Kidney capillary endothelial cell (primary cell): ENCODE measurements at regions not wholly inside any gene's neighbourhood (a gene's known extent, or its start where the extent isn't known, plus 50 kb on each side); places are given as distances from the start of the nearest gene placed in this dataset.

ENCODE experiments used
- DNase-seq: peaks from one replicate; pipeline ENCODE4 v3.0.0-alpha.2; 2018; ENCODE audit warnings: low spot score

DNA sequence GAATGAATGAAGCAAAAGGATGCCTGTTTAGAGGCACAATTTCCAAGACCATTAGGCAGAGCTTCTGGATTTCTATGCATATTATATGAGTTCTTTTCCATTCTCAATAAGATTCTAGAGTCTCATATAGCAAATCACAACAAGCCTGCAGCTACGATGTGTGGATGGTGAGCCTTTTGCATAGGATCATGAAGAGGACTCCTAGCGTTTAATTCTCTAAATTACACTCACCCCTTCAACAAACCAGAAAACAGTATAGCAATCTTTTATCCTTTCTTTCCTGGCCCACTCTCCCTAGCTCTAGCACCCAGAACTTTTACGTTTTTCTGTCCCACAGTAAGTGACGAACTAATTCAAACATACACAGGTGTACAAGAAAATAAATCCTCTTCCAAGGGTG is 293.1 kb upstream of the KLHL29 start:
- DNase-seq: no peak

DNA sequence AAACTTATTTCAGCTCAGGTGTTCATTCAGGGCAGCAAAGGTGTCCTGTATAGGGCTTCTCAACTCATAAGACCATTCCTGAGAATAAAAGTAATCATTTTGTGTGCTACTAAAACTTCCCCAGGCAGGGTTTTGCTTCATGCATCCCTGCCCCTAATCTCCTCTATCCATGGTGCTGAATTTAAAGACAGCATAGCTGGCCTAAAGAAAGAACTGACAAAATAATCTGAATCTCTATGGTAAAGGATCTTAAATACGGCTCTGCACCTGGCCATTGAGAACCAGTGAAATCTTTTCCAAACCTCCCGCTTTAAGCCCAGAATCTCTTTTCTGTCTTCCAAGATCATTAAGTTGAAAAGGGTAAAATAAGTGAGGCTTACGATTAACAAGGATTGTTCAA is 292.1 kb upstream of the KLHL29 start:
- no peak for DNase-seq

DNA sequence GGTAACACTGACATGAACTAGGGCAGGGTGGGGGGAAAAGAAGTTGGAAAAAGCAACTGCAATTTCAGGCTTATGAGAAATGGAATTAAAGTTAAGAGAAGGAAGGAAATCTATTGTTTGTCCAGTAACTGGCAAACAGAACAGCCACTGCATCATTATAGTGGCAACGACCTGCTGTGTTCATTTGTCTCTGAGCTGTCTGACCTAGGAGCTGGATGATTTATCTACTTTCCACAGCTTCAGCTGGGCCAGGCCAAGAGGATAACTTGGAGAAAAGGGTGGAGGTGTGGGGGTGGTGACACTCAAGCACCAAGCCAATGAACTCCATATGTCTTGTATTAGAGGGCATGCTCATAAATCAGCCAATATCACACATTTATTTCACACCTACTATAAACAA is 291.5 kb upstream of the KLHL29 start:
- DNase-seq: no peak

DNA sequence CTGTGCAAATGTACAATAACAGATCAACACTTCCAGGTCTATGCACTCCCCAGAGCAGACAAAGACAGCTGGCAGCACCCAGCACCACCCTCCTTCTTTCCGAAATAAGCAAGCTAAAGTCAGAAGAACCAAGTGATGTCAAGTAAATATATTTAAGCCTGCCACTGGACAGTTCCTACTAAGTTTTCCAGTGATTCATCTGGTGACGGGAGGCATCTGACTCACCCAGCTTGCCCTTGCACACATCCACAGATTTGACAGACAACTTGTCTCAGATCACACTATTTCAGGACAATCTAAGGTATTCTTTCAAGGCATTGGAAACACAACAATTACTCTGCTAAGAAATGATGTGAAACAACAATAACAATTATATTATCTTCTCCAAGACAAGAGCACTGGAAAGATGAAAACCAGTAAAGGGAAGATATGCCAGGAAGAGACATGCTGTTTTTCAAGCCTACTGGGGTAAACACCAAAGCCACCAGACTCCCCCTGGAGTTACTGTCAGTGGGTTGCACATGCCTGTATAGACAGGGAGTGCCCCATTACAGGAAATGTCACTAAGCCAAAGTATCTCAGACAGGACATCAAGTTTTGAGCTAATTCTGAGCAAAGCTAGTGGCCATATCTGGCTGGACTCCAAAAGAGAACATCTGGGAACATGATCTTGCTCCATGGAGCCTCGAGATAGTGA is 287.9 kb upstream of the KLHL29 start:
- no peak for DNase-seq

DNA sequence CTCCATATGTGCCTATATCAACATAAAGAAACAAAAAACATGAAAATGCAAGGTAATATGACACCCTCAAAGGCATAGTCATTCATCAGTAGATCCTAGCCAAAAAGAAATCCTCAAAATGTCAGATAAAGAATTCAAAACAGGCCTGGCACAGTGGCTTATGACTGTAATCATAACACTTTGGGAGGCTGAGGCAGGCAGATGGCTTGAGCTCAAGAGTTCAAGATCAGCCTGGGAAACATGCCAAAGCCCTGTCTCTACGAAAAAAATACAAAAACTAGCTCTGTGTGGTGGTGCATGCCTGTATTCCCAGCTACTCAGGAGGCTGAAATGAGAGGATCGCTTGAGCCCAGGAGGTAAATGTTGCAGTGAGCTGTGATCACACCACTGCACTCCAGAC is 284.6 kb upstream of the KLHL29 start:
- DNase-seq: no peak

DNA sequence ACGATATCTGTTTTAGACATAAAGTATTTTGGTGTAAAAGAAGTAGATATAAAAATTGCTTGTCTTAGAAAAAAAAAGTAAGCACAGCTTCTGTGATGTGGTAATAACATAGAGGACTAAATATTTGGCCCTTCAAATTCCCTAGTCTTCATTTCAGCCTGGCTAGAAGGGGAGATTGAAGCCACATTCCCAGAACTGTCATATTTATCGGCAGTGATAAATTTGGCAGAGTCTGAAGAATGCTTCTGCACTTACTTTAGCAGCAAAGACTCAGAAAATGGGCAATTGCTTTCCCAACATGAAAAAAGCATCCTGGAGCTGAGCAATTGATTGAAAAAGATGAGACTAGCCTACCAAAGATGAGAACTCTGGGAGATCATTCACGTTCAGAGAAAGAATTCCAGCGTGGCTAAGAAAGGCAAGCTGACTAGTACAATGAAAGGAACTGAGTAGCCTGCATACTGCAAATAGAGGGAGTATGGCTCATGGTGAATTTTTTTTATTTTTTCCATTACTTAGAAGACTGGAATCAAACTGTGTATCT is 278.7 kb upstream of the KLHL29 start:
- no peak for DNase-seq

DNA sequence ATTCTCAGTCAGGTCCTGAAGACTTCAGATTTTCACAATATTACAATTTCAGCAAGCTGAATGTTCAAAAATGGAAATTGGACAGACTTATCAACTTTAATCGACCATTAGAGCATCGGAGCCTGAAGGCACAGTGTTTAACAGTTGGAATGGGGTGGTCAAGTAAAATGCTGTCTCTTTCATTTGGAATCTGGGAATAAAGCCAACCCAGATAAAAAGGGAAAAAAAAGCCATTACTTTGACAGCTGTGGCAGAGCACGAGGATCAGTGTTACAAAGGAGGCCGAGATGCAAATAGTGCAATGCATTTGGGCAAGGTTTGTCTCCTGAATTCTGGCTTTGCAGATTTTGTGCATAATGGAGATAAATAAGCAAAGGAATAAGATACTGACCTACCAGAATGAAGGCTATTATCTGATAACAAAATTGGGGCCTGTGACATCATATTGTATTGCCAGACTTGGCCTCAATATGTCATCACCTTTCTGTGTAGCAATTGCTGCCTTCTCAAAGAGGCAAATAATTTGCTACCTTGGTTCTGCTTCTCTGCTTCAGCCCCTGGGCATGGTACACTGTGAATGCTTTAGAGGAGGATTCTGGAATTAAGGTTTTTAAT is 277.5 kb upstream of the KLHL29 start:
- no peak for DNase-seq

DNA sequence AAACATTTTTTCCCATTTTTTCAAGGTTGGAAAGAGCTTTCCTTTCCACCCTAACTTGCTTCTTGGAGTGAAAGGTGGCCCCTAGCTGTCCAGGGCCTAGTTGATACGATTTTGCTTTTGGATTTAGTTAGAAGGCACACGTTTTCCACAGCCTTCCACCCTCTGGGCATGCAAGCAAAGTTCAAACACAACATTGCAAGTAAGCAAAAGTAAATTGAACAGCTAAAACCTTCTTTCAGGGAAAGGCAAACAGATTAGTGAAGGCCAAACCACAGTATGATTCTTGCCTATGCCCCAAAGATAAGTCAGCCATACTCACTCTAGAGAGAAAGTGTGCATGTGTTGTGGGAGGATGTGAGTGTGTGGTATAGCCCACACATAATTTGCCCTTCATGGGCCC is 273.7 kb upstream of the KLHL29 start:
- DNase-seq: no peak

DNA sequence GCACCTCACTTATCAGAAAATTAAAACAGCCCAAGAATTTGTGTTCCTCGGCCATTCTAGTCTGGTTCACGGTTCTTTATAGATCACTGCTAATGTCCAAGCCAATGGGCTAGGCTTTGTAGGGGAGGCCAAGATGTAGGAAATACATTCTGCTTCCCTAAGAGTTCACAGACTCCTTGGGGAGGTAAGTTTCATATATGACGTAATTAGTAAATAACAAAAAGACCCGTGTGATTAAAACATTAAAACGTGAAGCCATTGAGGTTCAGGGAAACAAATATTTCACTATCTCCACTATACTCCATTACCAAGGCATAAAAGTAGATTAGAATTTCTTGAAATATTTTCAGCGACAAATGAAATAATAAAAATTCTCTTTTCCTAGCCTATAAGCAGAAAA is 272.5 kb upstream of the KLHL29 start:
- no peak for DNase-seq

DNA sequence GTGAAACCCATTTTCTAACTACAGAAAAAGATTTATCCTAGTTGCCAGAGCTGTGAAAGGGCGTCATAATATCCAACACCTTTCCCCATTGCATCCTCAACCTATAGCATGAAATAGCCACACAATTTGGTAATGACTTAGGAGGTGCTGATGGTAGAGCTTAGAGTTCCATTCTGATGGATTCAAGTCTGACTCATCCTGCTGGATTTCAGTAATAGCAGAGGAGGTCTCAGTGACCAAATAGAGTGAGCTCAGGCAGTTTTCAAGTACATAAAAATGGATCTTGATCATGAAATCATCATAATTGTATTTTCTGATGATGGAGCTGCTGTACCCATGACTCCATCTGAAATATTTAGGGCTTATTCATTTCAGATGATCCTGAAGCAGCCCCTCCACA is 270.7 kb upstream of the KLHL29 start:
- DNase-seq: no peak

DNA sequence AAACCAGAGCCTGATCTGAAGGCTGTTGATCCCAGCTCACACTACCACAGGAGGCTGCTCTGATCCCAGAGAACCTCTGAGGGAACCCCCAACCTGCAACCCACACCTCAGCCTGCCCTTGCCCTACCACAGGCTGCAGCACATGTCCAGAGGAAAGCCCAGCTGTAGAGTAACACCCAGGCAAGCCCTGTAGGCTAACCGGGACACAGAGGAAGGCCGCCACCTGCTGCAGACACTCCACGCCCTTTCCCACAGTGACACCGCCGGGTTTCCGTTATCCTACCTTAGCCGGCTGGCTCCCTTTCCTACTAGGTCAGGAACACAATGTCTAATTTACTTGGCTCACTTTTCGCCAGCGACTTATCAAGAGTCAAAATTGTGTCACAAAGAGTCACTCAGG is 266.7 kb upstream of the KLHL29 start:
- no peak for DNase-seq

DNA sequence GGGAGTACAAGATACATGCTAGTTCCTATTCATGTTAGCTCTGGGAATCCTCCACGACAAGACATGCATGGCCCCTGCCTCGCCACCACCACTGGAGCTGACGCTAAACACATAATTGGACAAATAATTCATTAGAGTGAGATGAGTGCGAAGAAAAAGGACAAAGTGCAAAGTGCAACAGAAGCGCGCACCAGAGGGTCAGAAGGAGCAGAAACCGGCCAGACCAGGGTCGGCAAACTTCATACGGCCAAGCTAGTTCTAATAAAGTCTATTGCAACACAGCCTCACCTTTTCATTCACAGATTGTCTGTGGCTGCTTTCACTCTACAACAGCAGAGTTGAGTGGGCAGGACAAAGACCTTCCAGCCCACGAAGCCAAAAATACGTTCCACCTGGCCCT is 266.1 kb upstream of the KLHL29 start:
- no peak for DNase-seq

DNA sequence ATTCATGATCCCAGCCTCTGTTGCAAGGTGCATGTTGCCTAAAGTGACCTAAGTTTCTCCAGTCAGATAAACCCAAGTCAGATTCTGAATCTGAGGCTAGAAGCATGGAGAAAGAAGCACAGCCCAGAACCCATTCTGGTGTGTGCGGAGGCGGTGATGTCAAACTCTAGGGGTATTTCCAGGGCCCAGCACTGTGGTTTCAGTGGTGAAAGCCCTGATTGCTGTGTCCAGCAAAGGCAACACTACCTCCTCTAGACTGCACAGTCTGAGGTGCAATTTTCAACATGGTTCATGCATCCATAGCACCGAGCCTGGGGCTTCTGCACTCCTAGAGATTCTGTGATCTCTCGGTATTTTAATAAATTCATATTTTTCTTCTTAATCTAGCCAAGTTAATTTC is 264.8 kb upstream of the KLHL29 start:
- no peak for DNase-seq

DNA sequence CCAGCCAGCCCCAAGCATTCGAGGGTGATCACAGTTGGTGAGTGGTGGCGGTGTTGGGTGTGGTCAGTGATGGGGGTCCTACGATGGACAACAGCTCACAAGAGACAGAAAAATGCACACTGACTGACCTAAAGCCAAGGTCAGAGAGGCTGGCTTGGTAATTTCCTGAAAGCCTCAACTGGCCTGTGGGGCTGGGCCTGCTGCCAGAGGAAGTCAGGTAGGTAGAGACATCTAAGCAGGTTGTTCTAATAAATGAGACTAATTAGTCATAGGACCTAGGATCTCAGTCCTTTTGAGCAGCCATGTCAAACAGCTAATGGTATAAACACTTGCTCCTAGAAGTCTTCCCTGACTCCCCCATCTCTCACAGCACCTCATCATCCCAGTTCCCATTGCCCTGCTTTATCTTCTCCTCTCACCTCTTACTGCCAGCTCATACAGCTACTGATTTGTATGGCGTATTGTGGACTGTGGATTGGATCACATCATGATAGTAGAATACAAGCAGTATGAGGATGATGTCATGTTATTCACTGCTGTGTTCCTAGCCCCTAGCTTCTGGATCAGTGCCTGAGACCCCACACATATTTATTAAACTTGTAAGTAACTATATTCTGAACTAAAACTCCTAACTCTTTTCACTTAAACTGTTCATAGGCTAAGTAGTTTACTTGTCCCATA is 262.9 kb upstream of the KLHL29 start:
- DNase-seq: no peak

DNA sequence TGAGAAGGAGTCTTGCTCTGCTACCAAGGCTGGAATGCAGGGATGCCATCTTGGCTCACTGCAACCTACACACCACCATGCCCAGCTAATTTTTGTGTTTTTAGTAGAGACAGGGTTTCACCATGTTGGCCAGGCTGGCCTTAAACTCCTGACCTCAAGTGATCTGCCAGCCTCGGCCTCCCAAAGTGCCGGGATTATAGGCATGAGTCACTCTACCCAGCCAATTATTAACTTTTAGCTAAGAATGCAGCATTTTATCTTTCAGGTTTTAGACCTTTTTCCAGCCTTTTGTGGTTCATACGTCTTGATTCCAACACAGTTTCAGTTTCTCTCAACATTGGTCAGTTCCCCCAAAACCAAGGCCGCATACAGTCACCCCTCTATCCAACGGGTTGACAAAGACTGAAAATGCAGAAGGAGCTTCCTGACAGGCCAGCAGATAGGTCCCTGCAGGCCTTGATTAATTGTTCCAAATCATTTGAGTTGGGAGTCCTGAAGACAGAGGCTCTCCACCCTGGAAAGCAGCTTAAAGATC is 262.2 kb upstream of the KLHL29 start:
- no peak for DNase-seq

DNA sequence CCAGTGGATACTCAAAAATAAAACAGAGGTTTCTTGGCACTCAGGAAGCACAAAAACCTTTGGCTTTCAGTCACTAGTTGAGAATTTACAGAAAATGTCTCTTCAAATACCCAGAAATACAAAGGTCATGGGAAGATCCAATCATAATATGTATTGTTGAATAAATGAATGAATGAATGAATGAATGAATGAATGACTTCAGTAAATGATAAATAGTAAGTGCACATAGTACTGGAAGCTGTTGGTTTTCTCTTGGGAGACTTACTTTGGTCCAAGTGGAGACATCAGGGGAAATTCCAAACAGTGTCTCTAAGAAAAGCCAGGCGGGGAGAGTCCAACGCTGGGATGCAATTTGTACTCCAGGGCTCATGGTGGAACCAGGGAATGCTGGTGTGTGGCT is 261.3 kb upstream of the KLHL29 start:
- no peak for DNase-seq

DNA sequence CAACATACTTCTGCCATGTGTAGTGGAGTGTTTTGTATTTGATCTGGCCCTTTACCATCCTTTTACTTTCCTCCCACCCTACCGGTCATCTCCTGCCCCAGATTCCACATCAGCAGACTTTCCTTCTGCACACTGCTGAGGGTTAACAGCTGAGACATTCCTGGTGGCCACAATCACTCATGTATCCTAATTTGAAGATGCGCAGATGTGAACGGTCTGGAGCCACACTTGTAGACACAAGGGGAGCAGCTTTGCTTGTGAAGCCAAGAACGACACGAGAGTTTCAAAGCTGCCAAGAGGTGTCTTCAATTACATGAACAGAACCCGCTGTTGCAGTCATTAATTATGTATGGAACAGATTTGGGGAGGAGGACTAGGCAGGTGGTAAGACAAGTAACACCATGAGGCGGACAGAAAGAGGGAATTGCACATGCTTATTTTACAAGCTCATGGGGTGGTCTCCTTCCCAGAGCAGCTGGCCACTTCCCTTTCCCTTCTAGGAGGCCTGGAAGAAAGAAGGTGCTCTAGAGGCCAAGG is 260.7 kb upstream of the KLHL29 start:
- no peak for DNase-seq

DNA sequence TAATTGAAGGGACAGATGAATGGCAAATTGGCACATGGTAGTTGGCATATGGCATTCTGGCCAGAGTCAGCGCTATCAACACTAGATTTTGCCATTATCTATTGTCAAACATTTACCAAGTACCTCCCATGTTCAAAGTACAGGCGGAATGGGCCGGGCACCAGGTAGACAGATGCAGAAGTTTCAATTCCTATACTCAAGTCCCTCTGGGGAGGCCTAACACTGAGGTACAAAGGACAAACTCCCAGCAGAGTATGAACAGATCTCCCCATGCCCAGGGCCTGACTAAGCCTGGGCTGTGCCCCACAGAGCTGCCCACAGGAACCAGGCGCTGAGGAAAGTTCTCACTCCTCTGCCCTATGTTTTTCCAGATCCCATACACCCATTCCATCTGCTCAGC is 257.5 kb upstream of the KLHL29 start:
- DNase-seq: no peak

DNA sequence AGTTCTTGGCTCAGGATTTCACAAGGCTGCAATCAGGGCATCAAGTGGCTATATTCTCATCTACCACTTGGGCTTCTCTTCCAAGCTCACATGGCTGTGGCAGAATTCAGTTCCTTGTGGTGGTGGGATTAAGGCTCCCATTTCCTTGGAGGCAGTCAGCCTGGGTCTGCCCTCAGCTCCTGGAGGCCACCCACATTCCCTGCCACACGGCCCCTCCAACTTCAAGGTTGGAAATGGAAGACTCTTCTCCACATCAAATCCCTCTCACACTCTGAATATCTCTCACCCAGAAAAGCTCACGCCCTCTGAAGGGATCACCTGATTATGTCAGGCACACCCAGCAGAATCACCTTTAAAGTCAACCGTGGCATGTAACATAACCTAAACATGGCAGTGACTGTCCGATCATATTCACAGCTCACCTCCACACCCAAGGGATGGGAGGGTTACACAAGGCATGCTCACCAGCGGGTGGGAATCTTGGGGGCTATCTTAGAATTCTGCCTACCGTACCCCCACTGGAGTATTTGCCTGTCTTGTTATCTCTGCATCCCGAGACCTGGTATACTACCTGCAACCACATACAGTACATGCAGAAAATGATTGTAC is 256.2 kb upstream of the KLHL29 start:
- DNase-seq: no peak

DNA sequence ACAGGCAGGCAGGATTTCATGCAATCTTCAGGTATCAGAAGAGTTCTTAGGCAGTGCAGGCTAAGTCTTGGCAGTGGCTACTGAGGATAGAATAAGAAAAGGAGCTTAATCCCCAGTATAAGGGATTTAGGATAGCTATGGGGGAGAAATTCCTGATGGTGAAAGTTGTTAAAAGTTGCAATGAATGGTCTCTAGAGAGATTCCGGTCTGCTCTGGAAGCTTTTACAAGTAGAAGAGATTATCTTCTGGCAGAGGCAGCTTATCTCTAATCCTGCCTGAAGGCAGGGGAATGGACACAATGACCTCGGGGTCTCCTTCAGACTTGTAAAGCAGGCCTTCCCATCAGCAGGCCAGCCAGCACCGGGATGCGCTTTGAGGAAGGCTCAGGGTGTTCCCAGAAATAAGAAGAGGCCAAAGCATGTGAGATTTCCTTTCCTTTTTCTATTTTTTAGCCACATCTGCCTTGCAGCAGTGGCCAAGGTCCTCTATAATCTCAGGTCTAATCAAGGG is 253.9 kb upstream of the KLHL29 start:
- DNase-seq: no peak

DNA sequence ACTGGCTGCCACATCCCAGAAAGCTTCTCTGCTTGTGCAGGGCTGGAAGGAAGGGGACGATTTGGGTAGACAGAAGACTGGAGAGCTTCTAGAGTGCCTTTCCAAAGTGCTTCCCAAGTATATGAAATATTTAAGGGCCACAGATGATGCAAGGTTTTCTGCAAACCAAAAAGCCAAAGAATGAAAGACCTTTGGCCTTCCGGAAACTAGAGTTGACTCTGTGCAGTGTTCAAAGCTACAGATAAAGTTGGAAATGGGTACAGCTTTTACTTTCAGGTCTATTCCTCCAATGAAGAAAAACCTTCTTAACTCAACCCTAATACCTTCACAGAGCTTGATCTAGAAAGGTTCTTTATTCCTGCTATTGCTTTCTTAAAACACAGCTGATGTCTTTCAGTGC is 253.0 kb upstream of the KLHL29 start:
- no peak for DNase-seq
